Neural crest cell (in vitro differentiated cells): ENCODE measurements at regions not wholly inside any gene's neighbourhood (a gene's known extent, or its start where the extent isn't known, plus 50 kb on each side); places are given as distances from the start of the nearest gene placed in this dataset.
"Not testable (repeated sequence)": the region's sequence is repeated elsewhere in the genome, so short reads cannot be mapped to it uniquely, and the experiment has no call there.

Source experiments
- DNase-seq: peaks from one replicate; pipeline ENCODE4 v3.0.0; 2021; ENCODE audit warnings: low read depth, mixed read lengths, low spot score
- H3K27ac Mint-ChIP-seq: one replicate; pipeline ENCODE4 v1.8.0; 2021; ENCODE audit warnings: mild to moderate bottlenecking, mixed read lengths; ENCODE audit not compliant: unreplicated experiment
- H3K27me3 Mint-ChIP-seq: 2 replicates; pipeline ENCODE4 v1.8.0; 2021; ENCODE audit warnings: low read depth, mild to moderate bottlenecking, mixed read lengths
- H3K36me3 Mint-ChIP-seq: 2 replicates; pipeline ENCODE4 v1.8.0; 2021; ENCODE audit warnings: low read depth, mild to moderate bottlenecking, mixed read lengths
- H3K4me1 Mint-ChIP-seq: 2 replicates; pipeline ENCODE4 v1.8.0; 2021; ENCODE audit warnings: mixed read lengths
- H3K4me3 Mint-ChIP-seq: one replicate; pipeline ENCODE4 v1.8.0; 2021; ENCODE audit warnings: mild to moderate bottlenecking, mixed read lengths
- H3K9me3 Mint-ChIP-seq: 2 replicates; pipeline ENCODE4 v1.8.0; 2021; ENCODE audit warnings: mixed read lengths
- TF ChIP-seq, protein P1 (sequence below): fragments of 200-600 bp; sonication (generic); conservative IDR thresholded peaks from 2 replicates; pipeline ENCODE4 v1.5.0; 2021; ENCODE audit warnings: antibody characterized with exemption, mild to moderate bottlenecking

DNA sequence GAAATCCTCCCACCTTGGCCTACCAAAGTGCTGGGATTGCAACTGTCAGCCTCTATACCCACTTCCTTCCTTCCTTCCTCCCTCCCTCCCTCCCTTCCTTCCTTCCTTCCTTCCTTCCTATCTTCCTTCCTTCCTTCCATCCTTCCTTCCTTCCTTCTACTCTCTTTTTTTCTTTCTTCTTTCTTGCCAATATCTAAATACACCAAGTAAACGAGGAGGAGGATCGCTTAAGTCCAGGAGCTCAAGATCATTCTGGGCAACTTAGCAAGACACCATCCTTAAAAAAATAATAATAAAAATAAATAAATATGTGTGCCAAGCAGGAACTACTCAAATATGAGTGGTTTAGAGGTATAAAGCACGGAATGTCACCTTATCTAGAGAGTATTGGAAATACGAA, 249.4 kb upstream of the TRIB2 start:
- no peak overlapping the region for H3K27ac Mint-ChIP-seq
- DNase-seq, result no peak
- H3K4me1 Mint-ChIP-seq, result no peaks in the 10 kb centered on the region
- no peak overlapping the region for H3K4me3 Mint-ChIP-seq
- H3K9me3 Mint-ChIP-seq, result peaks cover 3% of the 10 kb centered on the region
- peaks cover 2% of the 10 kb centered on the region for H3K36me3 Mint-ChIP-seq
- TF ChIP-seq, protein P1, sequence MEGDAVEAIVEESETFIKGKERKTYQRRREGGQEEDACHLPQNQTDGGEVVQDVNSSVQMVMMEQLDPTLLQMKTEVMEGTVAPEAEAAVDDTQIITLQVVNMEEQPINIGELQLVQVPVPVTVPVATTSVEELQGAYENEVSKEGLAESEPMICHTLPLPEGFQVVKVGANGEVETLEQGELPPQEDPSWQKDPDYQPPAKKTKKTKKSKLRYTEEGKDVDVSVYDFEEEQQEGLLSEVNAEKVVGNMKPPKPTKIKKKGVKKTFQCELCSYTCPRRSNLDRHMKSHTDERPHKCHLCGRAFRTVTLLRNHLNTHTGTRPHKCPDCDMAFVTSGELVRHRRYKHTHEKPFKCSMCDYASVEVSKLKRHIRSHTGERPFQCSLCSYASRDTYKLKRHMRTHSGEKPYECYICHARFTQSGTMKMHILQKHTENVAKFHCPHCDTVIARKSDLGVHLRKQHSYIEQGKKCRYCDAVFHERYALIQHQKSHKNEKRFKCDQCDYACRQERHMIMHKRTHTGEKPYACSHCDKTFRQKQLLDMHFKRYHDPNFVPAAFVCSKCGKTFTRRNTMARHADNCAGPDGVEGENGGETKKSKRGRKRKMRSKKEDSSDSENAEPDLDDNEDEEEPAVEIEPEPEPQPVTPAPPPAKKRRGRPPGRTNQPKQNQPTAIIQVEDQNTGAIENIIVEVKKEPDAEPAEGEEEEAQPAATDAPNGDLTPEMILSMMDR, result no peak
- H3K27me3 Mint-ChIP-seq, result no peaks in the 10 kb centered on the region

DNA sequence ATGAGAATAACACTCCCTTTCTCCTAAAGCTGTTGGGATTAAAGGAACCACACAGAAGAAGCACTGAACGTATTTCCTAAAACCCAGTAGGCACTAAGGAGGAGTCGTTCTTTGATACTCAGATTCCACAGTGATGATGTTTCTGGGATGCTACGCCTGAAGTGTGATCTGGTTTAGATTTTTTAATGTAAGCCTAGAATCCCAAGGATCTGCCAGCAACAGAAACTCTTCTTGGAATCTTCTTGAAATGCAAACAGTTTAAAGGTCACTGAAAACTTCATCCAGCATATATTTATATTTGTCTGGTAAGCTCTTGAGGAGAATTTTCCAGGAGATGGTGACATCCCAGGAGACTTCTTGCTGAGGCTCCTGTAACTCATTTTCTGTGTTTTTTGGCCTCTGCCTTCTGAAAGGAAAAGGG, 247.6 kb upstream of the TRIB2 start:
- Mint-ChIP-seq H3K4me1 (no peaks in the 10 kb centered on the region), H3K27me3 (no peaks in the 10 kb centered on the region), H3K9me3 (peaks cover 3% of the 10 kb centered on the region), H3K27ac (no peak overlapping the region), H3K4me3 (no peak overlapping the region), H3K36me3 (peaks cover 2% of the 10 kb centered on the region)
- TF ChIP-seq, protein P1, result no peak
- DNase-seq, result no peak

DNA sequence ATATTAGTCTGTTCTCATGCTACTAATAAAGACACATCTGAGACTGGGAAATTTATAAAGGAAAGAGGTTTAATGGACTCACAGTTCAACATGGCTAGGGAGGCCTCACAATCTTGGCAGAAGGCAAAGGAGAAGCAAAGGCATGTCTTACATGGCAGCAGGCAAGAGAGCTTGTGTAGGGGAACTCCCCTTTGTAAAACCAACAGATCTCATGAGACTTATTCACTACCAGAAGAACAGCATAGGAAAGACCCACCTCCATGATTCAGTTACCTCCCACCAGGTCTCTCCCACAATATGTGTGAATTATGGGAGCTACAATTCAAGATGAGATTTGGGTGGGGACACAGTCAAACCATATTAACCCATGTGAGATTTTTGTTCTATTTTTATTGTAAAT, 244.5 kb upstream of the TRIB2 start:
- peaks cover 11% of the 10 kb centered on the region for H3K9me3 Mint-ChIP-seq
- H3K4me1 Mint-ChIP-seq, H3K27ac Mint-ChIP-seq, H3K4me3 Mint-ChIP-seq, H3K27me3 Mint-ChIP-seq, DNase-seq, H3K36me3 Mint-ChIP-seq: not testable (repeated sequence)

DNA sequence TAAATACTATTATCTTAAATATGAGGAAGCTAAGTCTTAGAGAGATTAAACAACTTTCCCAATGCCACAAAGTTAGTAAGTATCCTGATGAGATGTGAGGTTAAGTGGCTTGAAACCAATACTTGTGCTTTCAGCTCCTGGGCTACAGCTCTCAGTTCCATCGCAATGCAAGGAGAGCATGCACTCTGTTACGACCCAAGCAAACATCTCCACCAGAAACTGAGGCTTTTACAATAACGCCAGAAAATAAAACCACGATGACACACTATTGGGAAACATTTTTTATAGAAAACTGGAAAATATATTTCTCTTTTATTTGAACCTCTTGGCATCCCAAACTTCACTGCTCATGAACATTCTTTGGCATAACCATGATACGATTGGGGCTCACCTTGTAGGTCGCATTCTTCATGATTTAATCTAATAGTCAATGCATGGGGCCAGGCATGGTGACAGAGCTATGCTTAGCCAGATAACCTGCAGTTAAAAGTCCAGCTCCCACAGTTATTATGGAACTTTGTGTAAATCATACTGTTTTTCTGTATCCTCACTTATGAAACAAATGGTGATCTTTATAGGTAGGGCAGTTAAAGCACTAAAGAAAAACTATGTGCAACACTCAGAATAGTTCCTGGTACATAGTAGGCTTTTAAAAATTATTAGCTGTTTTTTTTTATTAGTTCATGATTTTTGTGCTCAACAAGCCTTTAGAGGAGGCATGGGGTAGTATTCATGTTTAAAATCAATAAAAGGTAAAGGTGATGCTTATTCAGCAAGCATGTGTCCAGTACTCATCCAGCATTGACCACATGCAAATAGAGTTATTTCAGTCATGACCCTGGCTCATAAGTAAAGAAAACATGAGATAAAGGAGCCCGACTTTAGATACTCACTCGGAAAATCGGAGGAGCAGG, 238.3 kb upstream of the TRIB2 start:
- Mint-ChIP-seq H3K27ac (no peak overlapping the region), H3K4me3 (no peak overlapping the region), H3K27me3 (no peaks in the 10 kb centered on the region), H3K36me3 (no peaks in the 10 kb centered on the region), H3K9me3 (peaks cover 9% of the 10 kb centered on the region), H3K4me1 (no peaks in the 10 kb centered on the region)
- TF ChIP-seq, protein P1, result no peak
- no peak for DNase-seq

DNA sequence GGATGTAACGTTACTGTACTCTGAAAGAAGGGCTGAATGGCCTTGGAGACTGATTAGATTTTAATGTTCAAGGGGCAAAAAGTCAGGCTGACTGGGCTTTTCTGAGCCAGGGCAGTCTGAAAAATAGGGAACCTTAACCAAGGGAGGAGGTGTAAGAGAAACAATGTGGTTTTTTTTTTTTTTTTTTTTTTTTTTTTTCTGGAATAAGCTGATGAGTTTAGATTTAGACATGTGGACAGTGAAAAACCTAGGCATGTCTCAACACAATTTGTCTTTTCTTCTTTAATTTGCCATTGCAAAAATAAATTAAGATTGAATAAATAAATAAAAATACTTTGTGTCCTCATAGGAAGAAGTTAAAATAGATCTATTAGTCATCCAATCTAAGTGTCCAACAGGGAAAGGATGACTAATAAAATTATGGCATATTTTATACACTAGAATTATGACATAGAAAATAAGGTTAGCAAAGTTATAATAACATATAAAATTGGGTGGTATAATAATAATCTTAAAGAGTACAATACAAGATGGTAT, 237.6 kb upstream of the TRIB2 start:
- Mint-ChIP-seq H3K4me1 (no peaks in the 10 kb centered on the region), H3K36me3 (no peaks in the 10 kb centered on the region), H3K27ac (no peak overlapping the region), H3K4me3 (no peak overlapping the region), H3K27me3 (no peaks in the 10 kb centered on the region), H3K9me3 (peaks cover 11% of the 10 kb centered on the region)
- DNase-seq, result no peak
- TF ChIP-seq, protein P1, result no peak

DNA sequence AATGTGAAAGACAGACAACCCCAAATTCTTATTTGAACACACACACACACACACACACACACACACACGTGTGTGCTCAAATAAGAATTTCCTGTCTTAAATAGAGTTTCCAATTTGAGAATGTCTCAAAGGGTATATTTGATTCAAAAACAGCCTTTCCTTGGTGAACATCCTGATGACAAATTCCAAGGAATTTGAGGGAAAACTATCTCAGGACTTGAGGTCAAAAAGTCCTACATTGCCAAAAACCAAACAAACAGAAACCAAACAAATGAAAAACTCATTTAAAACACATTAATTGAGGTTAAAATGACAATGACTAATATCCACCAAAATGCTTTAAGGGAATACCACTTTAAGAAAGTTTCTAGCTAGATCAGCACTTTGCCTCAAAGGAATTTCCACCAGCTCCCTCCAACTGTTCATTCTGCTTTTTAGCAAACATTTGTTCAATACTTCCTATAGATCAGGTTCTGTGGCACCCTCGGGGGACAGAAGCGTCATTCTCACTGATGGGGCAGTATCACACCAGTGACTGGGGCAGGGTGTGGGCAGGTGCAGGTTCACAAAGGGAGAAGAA, 232.1 kb upstream of the TRIB2 start:
- H3K4me3 Mint-ChIP-seq, result no peak overlapping the region
- peaks cover 5% of the 10 kb centered on the region for H3K9me3 Mint-ChIP-seq
- no peaks in the 10 kb centered on the region for H3K4me1 Mint-ChIP-seq
- H3K27ac Mint-ChIP-seq, result no peak overlapping the region
- DNase-seq, result no peak
- no peaks in the 10 kb centered on the region for H3K27me3 Mint-ChIP-seq
- TF ChIP-seq, protein P1, result no peak
- H3K36me3 Mint-ChIP-seq, result no peaks in the 10 kb centered on the region
